SK-N-SH (cell line): ENCODE measurements at regions not wholly inside any gene's neighbourhood (a gene's known extent, or its start where the extent isn't known, plus 50 kb on each side); places are given as distances from the start of the nearest gene placed in this dataset.

Source experiments
- CTCF ChIA-PET: fragments of 300-600, 350-600 bp; formaldehyde crosslinking; extraction: SDS; loops from one replicate; lab custom pipeline; 2021; lab: Yijun Ruan, JAX
- POLR2A ChIA-PET: fragments of 350-600 bp; sonication (Branson Sonifier 250); formaldehyde crosslinking; extraction: SDS; loops from one replicate; lab custom pipeline; 2020; ENCODE audit warnings: antibody characterized with exemption, inconsistent platforms; lab: Yijun Ruan, JAX
- DNase-seq: peaks from one replicate; pipeline ENCODE4 v3.0.0; 2012
- H2AFZ ChIP-seq: fragments of 200-600 bp; sonication (generic); 2 replicates; pipeline ENCODE4 v1.8.1; 2016; ENCODE audit warnings: antibody characterized with exemption, mild to moderate bottlenecking, low read depth
- H3F3A ChIP-seq: fragments of 200-600 bp; sonication (generic); replicated peaks from 2 replicates; pipeline ENCODE3; 2016; ENCODE audit warnings: antibody characterized with exemption, mild to moderate bottlenecking; ENCODE audit not compliant: insufficient read depth
- H3K27ac ChIP-seq, 2 experiments: fragments of 200-500 bp in 1 of 2; fragments of 200-600 bp in 1 of 2; sonication (Bioruptor generic) in 1 of 2; sonication (generic), shearing (Covaris generic) in 1 of 2; 2 replicates each; pipeline versions ENCODE4 v1.5.1 to v1.6.1; 2014 to 2016; ENCODE audit warnings: low read depth in 2 of 2, inconsistent platforms in 1 of 2, low read length in 1 of 2, mild to moderate bottlenecking in 1 of 2, mixed read lengths in 1 of 2
- H3K27me3 ChIP-seq: fragments of 200-600 bp; sonication (generic), shearing (Covaris generic); 2 replicates; pipeline ENCODE4 v1.6.1; 2016; ENCODE audit warnings: mixed run types; ENCODE audit not compliant: insufficient read depth
- H3K36me3 ChIP-seq, 2 experiments: fragments of 200-500 bp in 1 of 2; fragments of 200-600 bp in 1 of 2; sonication (Bioruptor generic) in 1 of 2; sonication (generic) in 1 of 2; replicated peaks in 1 of 2; 2 replicates each; pipeline versions ENCODE3 to v1.5.1; 2014 to 2016; ENCODE audit warnings: low read length in 1 of 2, mild to moderate bottlenecking in 1 of 2; ENCODE audit not compliant: insufficient read depth in 2 of 2, control insufficient read depth in 1 of 2
- H3K4me1 ChIP-seq, 2 experiments: fragments of 200-500 bp in 1 of 2; fragments of 200-600 bp in 1 of 2; sonication (Bioruptor generic) in 1 of 2; sonication (generic), shearing (Covaris generic) in 1 of 2; 2 replicates each; pipeline versions ENCODE4 v1.5.1 to v1.6.1; 2014 to 2016; ENCODE audit warnings: low read depth in 1 of 2, low read length in 1 of 2, mixed run types in 1 of 2; ENCODE audit not compliant: insufficient read depth in 2 of 2, control insufficient read depth in 1 of 2
- H3K4me2 ChIP-seq: fragments of 200-600 bp; sonication (generic), shearing (Covaris generic); 2 replicates; pipeline ENCODE4 v1.6.1; 2017; ENCODE audit warnings: mixed run types
- H3K4me3 ChIP-seq, 2 experiments: fragments of 200-500 bp in 1 of 2; fragments of 200-600 bp in 1 of 2; sonication (Bioruptor generic) in 1 of 2; sonication (generic), shearing (Covaris generic) in 1 of 2; 2 replicates each; pipeline versions ENCODE4 v1.5.1 to v1.8.1; 2014 to 2016; ENCODE audit warnings: low read depth in 2 of 2, inconsistent platforms in 1 of 2, low read length in 1 of 2, mild to moderate bottlenecking in 1 of 2, mixed read lengths in 1 of 2, moderate library complexity in 1 of 2
- H3K79me2 ChIP-seq: fragments of 200-600 bp; sonication (generic); 2 replicates; pipeline ENCODE4 v1.8.1; 2017; ENCODE audit warnings: mild to moderate bottlenecking; ENCODE audit not compliant: insufficient read depth
- H3K9ac ChIP-seq: fragments of 200-600 bp; sonication (generic); 2 replicates; pipeline ENCODE4 v1.6.1; 2017; ENCODE audit warnings: mixed run types
- H3K9me2 ChIP-seq: fragments of 200-600 bp; sonication (generic); 2 replicates; pipeline ENCODE4 v1.6.1; 2017; ENCODE audit warnings: mixed run types
- H3K9me3 ChIP-seq: fragments of 200-600 bp; sonication (generic); 2 replicates; pipeline ENCODE4 v1.6.1; 2017; ENCODE audit warnings: mixed run types, mild to moderate bottlenecking, moderate library complexity
- H4K20me1 ChIP-seq: fragments of 200-600 bp; sonication (generic); 2 replicates; pipeline ENCODE4 v1.6.1; 2017; ENCODE audit warnings: mild to moderate bottlenecking, mixed run types; ENCODE audit not compliant: insufficient read depth
- CHD2 ChIP-seq: fragments of 150-350 bp; IDR thresholded peaks from 2 replicates; pipeline ENCODE4 v1.6.1; 2018; ENCODE audit warnings: low read length; ENCODE audit not compliant: partially characterized antibody
- ELF1 ChIP-seq: IDR thresholded peaks from 2 replicates; pipeline ENCODE4 v1.4.0; 2012
- EZH2phosphoT487 ChIP-seq: fragments of 200-600 bp; sonication (generic); IDR thresholded peaks from 2 replicates; pipeline ENCODE4 v1.6.1; 2017; ENCODE audit warnings: low read depth, mixed run types, mild to moderate bottlenecking, antibody characterized with exemption, moderate library complexity, borderline replicate concordance
- FOSL2 ChIP-seq: IDR thresholded peaks from 2 replicates; pipeline ENCODE4 v1.4.0; 2012; ENCODE audit warnings: low read depth, mild to moderate bottlenecking, moderate library complexity, borderline replicate concordance
- FOXJ3 ChIP-seq: sonication (generic); formaldehyde crosslinking; IDR thresholded peaks from 2 replicates; pipeline ENCODE4 v1.5.1; 2020; ENCODE audit warnings: mild to moderate bottlenecking, missing genetic modification reagents
- GABPA ChIP-seq: IDR thresholded peaks from 2 replicates; pipeline ENCODE4 v1.4.0; 2012; ENCODE audit warnings: low read depth, mild to moderate bottlenecking
- GATA2 ChIP-seq: sonication (generic); formaldehyde crosslinking; IDR thresholded peaks from 2 replicates; pipeline ENCODE4 v1.5.0; 2020; ENCODE audit warnings: mild to moderate bottlenecking, missing genetic modification reagents
- IRF3 ChIP-seq: fragments of 150-350 bp; IDR thresholded peaks from 2 replicates; pipeline ENCODE4 v1.6.1; 2016; ENCODE audit warnings: mild to moderate bottlenecking, low read depth, low read length
- JUND ChIP-seq: IDR thresholded peaks from 2 replicates; pipeline ENCODE4 v1.4.0; 2012
- MEF2A ChIP-seq: IDR thresholded peaks from 2 replicates; pipeline ENCODE4 v1.4.0; 2012; ENCODE audit warnings: low read depth, borderline replicate concordance
- NFIC ChIP-seq: IDR thresholded peaks from 2 replicates; pipeline ENCODE4 v1.4.0; 2012; ENCODE audit warnings: borderline replicate concordance
- POLR2AphosphoS5 ChIP-seq: IDR thresholded peaks from 2 replicates; pipeline ENCODE4 v1.6.1; 2012; ENCODE audit warnings: low read depth, low read length
- RAD21 ChIP-seq: IDR thresholded peaks from 2 replicates; pipeline ENCODE4 v1.6.1; 2012; ENCODE audit warnings: mild to moderate bottlenecking, low read length
- RXRA ChIP-seq: IDR thresholded peaks from 2 replicates; pipeline ENCODE4 v1.4.0; 2012; ENCODE audit warnings: low read depth, mild to moderate bottlenecking, borderline replicate concordance
- SIN3A ChIP-seq: IDR thresholded peaks from 2 replicates; pipeline ENCODE4 v1.6.1; 2012; ENCODE audit warnings: low read depth, mild to moderate bottlenecking, low read length, moderate library complexity, borderline replicate concordance
- TCF12 ChIP-seq: IDR thresholded peaks from 2 replicates; pipeline ENCODE4 v1.4.0; 2012
- TEAD4 ChIP-seq: IDR thresholded peaks from 2 replicates; pipeline ENCODE4 v1.4.0; 2012; ENCODE audit warnings: mild to moderate bottlenecking, borderline replicate concordance; ENCODE audit not compliant: insufficient read depth
- USF2 ChIP-seq: fragments of 150-350 bp; IDR thresholded peaks from 2 replicates; pipeline ENCODE4 v1.6.1; 2017; ENCODE audit warnings: antibody characterized with exemption, low read length, low read depth, borderline replicate concordance
- YY1 ChIP-seq: IDR thresholded peaks from 2 replicates; pipeline ENCODE4 v1.4.0; 2012; ENCODE audit warnings: low read depth, mild to moderate bottlenecking
- ZBTB33 ChIP-seq: IDR thresholded peaks from 2 replicates; pipeline ENCODE4 v1.4.0; 2012; ENCODE audit warnings: low read depth, borderline replicate concordance
- WGBS: methylation state at CpG from one replicate; pipeline ENCODE4 v1.1.6; 2017; ENCODE audit warnings: low lambda C conversion rate; 5-methylcytosine and 5-hydroxymethylcytosine counted together
- TF ChIP-seq, protein P1 (sequence below): IDR thresholded peaks from 2 replicates; pipeline ENCODE4; 2012

- no peaks in the 10 kb centered on the region for H3K9me3 ChIP-seq
- no peak for DNase-seq
- TF ChIP-seq RXRA (no peak), RAD21 (no peak), EZH2phosphoT487 (no peak), FOXJ3 (CRISPR knock-in tag) (no peak), YY1 (no peak), ELF1 (no peak), GATA2 (CRISPR knock-in tag) (no peak), JUND (no peak), TCF12 (no peak), POLR2AphosphoS5 (no peak), MEF2A (no peak)
- TF ChIP-seq, protein P1, sequence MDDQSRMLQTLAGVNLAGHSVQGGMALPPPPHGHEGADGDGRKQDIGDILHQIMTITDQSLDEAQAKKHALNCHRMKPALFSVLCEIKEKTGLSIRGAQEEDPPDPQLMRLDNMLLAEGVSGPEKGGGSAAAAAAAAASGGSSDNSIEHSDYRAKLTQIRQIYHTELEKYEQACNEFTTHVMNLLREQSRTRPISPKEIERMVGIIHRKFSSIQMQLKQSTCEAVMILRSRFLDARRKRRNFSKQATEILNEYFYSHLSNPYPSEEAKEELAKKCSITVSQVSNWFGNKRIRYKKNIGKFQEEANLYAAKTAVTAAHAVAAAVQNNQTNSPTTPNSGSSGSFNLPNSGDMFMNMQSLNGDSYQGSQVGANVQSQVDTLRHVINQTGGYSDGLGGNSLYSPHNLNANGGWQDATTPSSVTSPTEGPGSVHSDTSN, result no peak
- TF ChIP-seq, all 33 proteins: peak for 0
- H3K4me1 ChIP-seq, result peaks cover 6 to 8% of the 10 kb centered on the region in 2 experiments; a peak in 1 of 4 replicates
- H3K27ac ChIP-seq, result no peak overlapping the region
- no peaks in the 10 kb centered on the region for H3K27me3 ChIP-seq
- H3K9ac ChIP-seq, result no peak overlapping the region
- POLR2A ChIA-PET, result no interaction called here
- H4K20me1 ChIP-seq, result no peaks in the 10 kb centered on the region
- H3K36me3 ChIP-seq, result no peaks in the 10 kb centered on the region
- H3F3A ChIP-seq, result no peaks in the 10 kb centered on the region
- H3K9me2 ChIP-seq, result no peaks in the 10 kb centered on the region
- CTCF ChIA-PET, result interaction anchor here (1.5 to 12.3 kb wide), 2 partner anchors 11 to 243 kb away, joined by 5 to 235 read pairs; no protein-coding TSS in a partner anchor
- no peaks in the 10 kb centered on the region for H3K79me2 ChIP-seq
- H2AFZ ChIP-seq, result no peak overlapping the region
- 94% methylated on average over 12 of the region's 12 CpGs for WGBS
- H3K4me2 ChIP-seq, result no peak overlapping the region
- H3K4me3 ChIP-seq, result no peak overlapping the region
Measured at GRCh38 chr10:114881901-114882300, 56.1 kb upstream of the TRUB1 start.

GRCh38 chr10:114885443-114885842 lies 52.6 kb upstream of the TRUB1 start:
- peak overlapping the region in 1 of 2 experiments; percentile 39; a peak in 2 of 4 replicates for H3K27ac ChIP-seq
- POLR2A ChIA-PET, result interaction anchor here (0.7 kb wide), 1 partner anchor 256 kb away, joined by 3 read pairs; no protein-coding TSS in a partner anchor
- H3K36me3 ChIP-seq, result no peaks in the 10 kb centered on the region
- H3K9me2 ChIP-seq, result no peaks in the 10 kb centered on the region
- no peaks in the 10 kb centered on the region for H3F3A ChIP-seq
- CTCF ChIA-PET, result interaction anchor here (1.2 kb wide), 3 partner anchors 8 to 244 kb away, joined by 4 to 8 read pairs (median 4); no protein-coding TSS in a partner anchor
- no peaks in the 10 kb centered on the region for H3K9me3 ChIP-seq
- DNase-seq, result peak; percentile 38
- H3K27me3 ChIP-seq, result no peaks in the 10 kb centered on the region
- H3K9ac ChIP-seq, result no peak overlapping the region
- no peak overlapping the region for H3K4me2 ChIP-seq
- H2AFZ ChIP-seq, result no peak overlapping the region
- no peaks in the 10 kb centered on the region for H3K79me2 ChIP-seq
- no peak overlapping the region for H3K4me3 ChIP-seq
- peaks cover 3 to 6% of the 10 kb centered on the region in 2 experiments; a peak in 1 of 4 replicates for H3K4me1 ChIP-seq
- WGBS, result 34% methylated on average over 2 of the region's 2 CpGs
- H4K20me1 ChIP-seq, result no peaks in the 10 kb centered on the region
- TF ChIP-seq YY1, result no peak
- no peak for TF ChIP-seq FOSL2
- no peak for TF ChIP-seq RXRA
- no peak for TF ChIP-seq MEF2A
- no peak for TF ChIP-seq TEAD4
- no peak for TF ChIP-seq GABPA
- no peak for TF ChIP-seq IRF3
- TF ChIP-seq NFIC, result no peak
- no peak for TF ChIP-seq ZBTB33
- no peak for TF ChIP-seq GATA2 (CRISPR knock-in tag)
- TF ChIP-seq RAD21, result peak; percentile 9; the same call in 1 of the 2 replicates
- peak; percentile 66 for TF ChIP-seq CHD2
- no peak for TF ChIP-seq SIN3A
- TF ChIP-seq USF2, result no peak
